GM18858 (cell line): ENCODE measurements at regions not wholly inside any gene's neighbourhood (a gene's known extent, or its start where the extent isn't known, plus 50 kb on each side); places are given as distances from the start of the nearest gene placed in this dataset.
A peak's percentile ranks its signal among the peaks of the same experiment; 100 is the strongest.

Experiments used
- ATAC-seq: cut with Tn5 transposase; IDR thresholded peaks from one replicate; pipeline ENCODE4 v1.9.1; 2021; ENCODE audit not compliant: unreplicated experiment

DNA sequence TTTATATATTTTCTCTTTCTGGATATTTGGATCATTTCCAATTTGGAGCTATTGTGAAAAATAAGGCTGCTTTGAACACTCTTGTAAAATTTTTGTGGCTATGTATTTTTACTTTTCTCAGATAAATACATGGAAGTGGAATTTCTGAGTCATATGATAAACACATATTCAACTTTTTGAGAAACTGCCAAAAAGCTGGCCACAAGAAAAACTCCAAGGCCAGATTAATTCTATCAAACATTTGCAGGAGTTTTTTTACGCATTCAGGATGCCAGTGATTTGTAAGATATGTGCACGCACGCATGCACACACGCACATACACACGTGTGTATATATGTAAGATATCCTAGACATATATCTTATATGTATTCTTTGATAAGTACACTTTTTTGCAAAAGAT, 477.5 kb upstream of the SPHKAP start:
- no peak for ATAC-seq

DNA sequence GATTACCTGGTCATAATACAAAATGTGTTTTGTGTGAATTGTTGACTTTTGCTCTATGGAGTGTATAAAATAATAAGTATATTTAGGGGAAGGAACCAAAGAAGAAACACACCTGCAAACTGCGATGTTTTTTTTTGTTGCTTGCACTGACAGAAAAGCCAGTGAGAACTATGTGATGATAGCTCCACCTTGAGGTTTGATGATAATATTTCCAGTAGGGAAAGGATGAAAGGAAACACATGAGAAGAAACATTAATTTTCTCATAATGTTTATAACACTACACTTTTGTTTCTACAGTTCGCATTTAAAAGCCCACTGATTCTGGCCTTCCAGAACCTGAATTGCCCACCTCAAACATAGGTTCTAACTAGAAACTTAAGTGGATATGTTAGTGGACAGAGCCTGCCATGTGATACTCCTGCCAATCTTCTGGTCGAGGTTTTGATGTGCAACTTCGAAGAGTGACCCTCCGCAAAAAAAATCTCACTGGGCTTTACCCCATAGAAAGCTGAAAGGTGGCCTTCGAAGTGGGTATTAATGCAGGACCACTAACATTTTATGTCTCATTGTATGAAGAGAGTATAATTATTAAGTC, 476.4 kb upstream of the SPHKAP start:
- no peak for ATAC-seq

DNA sequence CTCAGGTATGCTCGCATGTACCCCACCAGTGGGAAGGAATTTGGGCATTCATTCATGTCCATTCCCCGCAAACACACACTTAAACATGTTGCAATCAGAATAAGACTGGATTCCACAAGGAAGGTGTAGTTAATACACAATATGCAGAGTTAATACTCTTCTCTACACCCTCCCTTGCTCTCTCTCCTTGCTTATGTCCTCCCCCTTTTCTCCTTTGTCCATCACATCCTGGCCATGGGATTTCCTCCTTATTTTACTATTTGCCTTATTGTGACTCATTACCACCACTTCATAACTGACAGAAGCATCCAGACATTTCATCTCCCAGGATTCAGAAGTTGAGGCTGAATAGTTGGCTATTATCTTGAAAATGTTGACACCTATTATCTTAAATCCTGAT, 473.8 kb upstream of the SPHKAP start:
- ATAC-seq: no peak

- no peak for ATAC-seq
Observed at GRCh38 chr2:228654707-228655106, 473.2 kb upstream of the SPHKAP start.

- no peak for ATAC-seq
Observed at GRCh38 chr2:228653884-228654283, 472.4 kb upstream of the SPHKAP start.

- ATAC-seq: no peak
Observed at GRCh38 chr2:228652366-228652765, 470.9 kb upstream of the SPHKAP start.

DNA sequence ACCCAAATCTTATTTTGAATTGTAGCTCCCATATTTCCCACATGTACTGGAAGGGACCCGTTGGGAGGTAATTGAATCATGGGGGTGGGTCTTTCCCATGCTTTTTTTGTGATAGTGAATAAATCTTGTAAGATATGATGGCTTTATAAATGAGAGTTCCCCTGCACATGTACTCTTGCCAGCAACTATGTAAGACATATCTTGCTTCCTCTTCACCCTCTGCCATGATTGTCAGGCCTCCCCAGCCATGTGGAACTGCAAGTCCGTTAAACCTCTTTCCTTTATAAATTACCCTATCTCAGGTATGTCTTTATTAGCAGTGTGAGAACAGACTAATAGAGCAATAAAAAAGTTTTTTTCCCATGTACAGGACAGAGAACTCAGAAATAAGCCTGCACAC, 468.4 kb upstream of the SPHKAP start:
- ATAC-seq: no peak

GRCh38 chr2:228649447-228649846, 468.0 kb upstream of the SPHKAP start:
- no peak for ATAC-seq

- ATAC-seq: no peak
Observed at GRCh38 chr2:228648541-228648940, 467.1 kb upstream of the SPHKAP start.

DNA sequence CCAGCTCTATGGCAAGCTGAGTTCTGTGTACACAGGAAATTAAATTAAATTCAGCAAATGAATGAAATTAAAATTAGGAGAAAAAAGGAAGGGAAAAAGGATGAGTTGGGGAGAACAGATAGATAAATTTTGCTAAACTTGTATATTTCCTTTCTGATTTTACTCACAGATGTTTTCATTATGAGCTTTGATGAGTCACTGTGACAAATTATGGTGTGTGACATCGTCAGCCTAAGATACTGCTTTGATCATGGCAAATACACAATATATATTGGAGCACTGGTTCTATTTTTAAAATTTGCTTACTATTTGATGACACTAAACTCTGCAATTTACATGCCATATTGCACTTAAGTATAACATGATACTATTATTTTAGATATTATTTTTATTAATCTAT, 464.6 kb upstream of the SPHKAP start:
- ATAC-seq: no peak

GRCh38 chr2:228644199-228644598, 462.7 kb upstream of the SPHKAP start:
- no peak for ATAC-seq

DNA sequence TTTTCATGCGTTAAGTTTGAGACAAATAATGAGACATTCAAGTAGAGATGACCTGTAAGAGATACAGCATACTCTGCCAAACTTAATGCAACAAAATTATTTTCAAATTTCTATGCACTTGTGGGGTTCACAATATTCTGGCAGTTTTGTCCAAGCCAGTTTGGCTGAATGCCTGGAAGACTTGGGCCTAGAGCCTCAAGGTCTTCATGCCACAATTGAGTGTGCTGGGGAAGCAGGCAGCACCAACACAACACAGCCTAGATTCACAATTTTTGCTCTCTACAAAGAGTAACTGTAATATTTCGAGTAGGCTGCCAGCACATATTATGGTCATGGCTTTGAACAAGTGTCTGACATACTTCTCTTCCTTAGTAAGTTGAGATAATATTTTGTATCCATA, 461.4 kb upstream of the SPHKAP start:
- ATAC-seq: no peak

GRCh38 chr2:228630786-228631185, 449.3 kb upstream of the SPHKAP start:
- no peak for ATAC-seq

DNA sequence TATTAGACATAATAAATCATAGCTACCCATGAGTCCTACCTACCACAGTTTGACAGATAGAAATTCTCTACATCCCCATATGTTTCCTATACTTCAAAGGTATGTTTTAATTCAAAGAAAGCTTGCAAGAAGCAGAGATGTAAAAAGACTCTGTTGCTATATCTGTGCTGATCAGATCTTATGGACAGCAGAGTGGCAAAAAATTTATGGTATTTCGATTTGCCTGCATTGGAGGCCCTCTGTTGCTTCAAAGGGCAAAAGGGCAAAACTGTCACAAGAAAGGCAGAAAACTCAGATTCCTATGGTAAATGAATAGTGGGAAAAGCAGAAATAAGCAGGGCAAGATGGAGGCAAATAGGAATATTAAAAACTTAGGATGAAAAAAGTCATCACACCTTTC, 447.8 kb upstream of the SPHKAP start:
- no peak for ATAC-seq

DNA sequence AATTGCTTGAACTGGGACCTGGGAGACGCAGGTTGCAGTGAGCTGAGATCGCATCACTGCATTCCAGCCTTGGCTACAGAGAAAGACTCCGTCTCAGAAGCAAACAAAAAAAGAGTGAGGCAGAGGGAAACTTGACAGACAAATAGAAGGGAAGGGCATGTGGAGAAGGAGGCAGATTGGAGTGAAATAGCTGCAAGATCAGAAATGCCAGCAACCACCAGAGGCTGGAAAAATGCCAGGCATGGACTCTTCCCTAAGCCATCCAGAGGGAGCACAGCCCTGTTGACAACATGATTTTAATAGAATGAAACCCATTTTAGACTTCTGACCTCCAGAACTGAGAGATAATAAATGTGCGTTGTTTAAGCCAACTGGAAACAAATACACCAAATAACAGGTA, 447.2 kb upstream of the SPHKAP start:
- ATAC-seq: no peak

DNA sequence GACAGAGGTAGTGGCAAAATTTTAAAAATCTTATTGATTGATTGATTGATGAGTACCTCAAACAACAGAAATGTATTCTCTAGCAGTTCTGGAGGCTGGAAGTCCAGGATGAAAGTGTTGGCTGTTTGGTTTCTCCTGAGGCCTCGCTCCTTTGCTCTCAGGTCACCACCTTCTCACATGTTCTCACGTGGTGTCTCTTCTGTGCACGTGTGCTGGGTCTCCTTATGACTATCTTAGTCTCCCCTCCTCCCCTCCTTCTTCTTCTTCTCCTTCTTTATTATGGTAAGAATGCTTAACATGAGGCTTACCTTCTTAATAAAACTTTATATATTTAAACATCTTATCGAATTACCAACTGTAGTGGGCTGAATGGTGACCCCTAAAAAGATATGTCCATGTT, 446.0 kb upstream of the SPHKAP start:
- ATAC-seq: no peak

GRCh38 chr2:228625481-228625880, 444.0 kb upstream of the SPHKAP start:
- ATAC-seq: no peak

GRCh38 chr2:228624733-228625132, 443.2 kb upstream of the SPHKAP start:
- ATAC-seq: no peak

DNA sequence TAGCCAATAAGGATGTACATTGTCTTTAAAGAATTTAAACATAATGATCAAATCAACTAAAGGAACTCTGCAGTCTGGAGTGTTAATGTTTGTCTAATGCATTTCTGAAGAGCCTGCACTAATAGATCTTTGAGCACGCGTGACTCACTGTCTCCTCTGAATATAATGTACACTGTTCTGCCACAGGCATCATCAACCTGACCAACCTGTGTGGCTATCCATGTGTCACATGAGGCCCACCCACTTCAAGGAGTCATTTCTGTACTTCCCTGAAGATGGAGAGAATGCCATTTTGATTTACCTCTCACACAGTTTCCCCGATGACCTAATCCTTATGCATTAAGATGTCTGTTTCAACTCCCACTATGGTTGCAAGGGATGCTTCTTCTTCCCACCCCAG, 434.0 kb upstream of the SPHKAP start:
- no peak for ATAC-seq

- ATAC-seq: no peak
Observed at GRCh38 chr2:228614741-228615140, 433.3 kb upstream of the SPHKAP start.

GRCh38 chr2:228613133-228613850, 431.8 kb upstream of the SPHKAP start:
- peak; percentile 53 for ATAC-seq

GRCh38 chr2:228611171-228611570, 429.7 kb upstream of the SPHKAP start:
- no peak for ATAC-seq

DNA sequence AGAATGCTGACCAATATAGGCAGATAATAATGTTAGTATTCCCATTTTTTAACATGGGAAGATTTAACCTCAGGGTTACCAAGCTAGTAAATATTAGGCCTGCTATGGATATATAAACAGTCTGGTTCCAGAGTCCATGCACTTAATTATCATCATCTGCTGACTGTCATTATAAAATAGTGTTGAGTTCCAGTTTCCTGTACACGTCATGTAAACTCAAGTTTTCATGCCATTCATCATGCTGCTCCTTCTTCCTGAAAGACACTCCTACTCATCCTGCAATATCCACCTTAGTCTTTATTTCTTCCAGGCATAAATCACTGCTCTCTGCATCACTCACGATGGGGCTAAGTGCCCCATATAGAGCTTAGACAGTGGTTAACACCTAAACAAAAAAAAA, 420.8 kb upstream of the SPHKAP start:
- no peak for ATAC-seq
